ENCODE measurements at regions not wholly inside any gene's neighbourhood (a gene's known extent, or its start where the extent isn't known, plus 50 kb on each side); places are given as distances from the start of the nearest gene placed in this dataset.

GRCh38 chr10:30158325-30158960 lies 99.1 kb upstream of the JCAD start:
- H3K9me2 ChIP-seq (ENCODE audit: insufficient read depth): 0 out of 2 replicates have a peak, but pooled peaks cover 11% of the 10 kb centered on the region
- no peak for DNase-seq (ENCODE audit: low spot score)
- no peaks in the 10 kb centered on the region for H3K4me1 ChIP-seq (ENCODE audit: insufficient read depth)
- no peak overlapping the region for H3K27ac ChIP-seq (ENCODE audit: low read depth)
- Mint-ChIP-seq H3K27ac (no peak overlapping the region), H3K36me3 (ENCODE audit: low read depth) (0 out of 3 replicates have a peak, but pooled peaks cover under 1% of the 10 kb centered on the region), H3K4me3 (no peak overlapping the region), H3K4me1 (peaks cover 6% of the 10 kb centered on the region; the same call in 2 of the 3 replicates), H3K9me3 (peaks cover 4% of the 10 kb centered on the region; the same call in 2 of the 3 replicates), H3K27me3 (ENCODE audit: insufficient read depth, low read depth, poor library complexity) (no peaks in the 10 kb centered on the region)
- no peak for ATAC-seq
- no peak overlapping the region for H2AFZ ChIP-seq
- TF ChIP-seq CREB1 (CRISPR knock-in tag; IDR thresholded peaks at IDR 0.05; ENCODE audit: low read depth) (no peak), NANOG (IDR thresholded peaks at IDR 0.05; ENCODE audit: borderline replicate concordance) (no peak), JUNB (IDR thresholded peaks at IDR 0.05; ENCODE audit: unreplicated experiment) (no peak), CTCF (conservative IDR thresholded peaks at IDR 0.05; ENCODE audit: low read depth in 2 of 2) (no peak), POLR2AphosphoS5 (IDR thresholded peaks at IDR 0.05; ENCODE audit: low read depth) (no peak), STAT1 (IDR thresholded peaks at IDR 0.05; ENCODE audit: unreplicated experiment) (no peak), EZH2 (IDR thresholded peaks at IDR 0.05; ENCODE audit: low read depth, unreplicated experiment) (no peak), ZNF114 (CRISPR knock-in tag; IDR thresholded peaks at IDR 0.05) (no peak), ZNF331 (CRISPR knock-in tag; IDR thresholded peaks at IDR 0.05; ENCODE audit: low read depth) (no peak), EZH2phosphoT487 (IDR thresholded peaks at IDR 0.05; ENCODE audit: unreplicated experiment) (no peak)
- TF ChIP-seq, protein P1, sequence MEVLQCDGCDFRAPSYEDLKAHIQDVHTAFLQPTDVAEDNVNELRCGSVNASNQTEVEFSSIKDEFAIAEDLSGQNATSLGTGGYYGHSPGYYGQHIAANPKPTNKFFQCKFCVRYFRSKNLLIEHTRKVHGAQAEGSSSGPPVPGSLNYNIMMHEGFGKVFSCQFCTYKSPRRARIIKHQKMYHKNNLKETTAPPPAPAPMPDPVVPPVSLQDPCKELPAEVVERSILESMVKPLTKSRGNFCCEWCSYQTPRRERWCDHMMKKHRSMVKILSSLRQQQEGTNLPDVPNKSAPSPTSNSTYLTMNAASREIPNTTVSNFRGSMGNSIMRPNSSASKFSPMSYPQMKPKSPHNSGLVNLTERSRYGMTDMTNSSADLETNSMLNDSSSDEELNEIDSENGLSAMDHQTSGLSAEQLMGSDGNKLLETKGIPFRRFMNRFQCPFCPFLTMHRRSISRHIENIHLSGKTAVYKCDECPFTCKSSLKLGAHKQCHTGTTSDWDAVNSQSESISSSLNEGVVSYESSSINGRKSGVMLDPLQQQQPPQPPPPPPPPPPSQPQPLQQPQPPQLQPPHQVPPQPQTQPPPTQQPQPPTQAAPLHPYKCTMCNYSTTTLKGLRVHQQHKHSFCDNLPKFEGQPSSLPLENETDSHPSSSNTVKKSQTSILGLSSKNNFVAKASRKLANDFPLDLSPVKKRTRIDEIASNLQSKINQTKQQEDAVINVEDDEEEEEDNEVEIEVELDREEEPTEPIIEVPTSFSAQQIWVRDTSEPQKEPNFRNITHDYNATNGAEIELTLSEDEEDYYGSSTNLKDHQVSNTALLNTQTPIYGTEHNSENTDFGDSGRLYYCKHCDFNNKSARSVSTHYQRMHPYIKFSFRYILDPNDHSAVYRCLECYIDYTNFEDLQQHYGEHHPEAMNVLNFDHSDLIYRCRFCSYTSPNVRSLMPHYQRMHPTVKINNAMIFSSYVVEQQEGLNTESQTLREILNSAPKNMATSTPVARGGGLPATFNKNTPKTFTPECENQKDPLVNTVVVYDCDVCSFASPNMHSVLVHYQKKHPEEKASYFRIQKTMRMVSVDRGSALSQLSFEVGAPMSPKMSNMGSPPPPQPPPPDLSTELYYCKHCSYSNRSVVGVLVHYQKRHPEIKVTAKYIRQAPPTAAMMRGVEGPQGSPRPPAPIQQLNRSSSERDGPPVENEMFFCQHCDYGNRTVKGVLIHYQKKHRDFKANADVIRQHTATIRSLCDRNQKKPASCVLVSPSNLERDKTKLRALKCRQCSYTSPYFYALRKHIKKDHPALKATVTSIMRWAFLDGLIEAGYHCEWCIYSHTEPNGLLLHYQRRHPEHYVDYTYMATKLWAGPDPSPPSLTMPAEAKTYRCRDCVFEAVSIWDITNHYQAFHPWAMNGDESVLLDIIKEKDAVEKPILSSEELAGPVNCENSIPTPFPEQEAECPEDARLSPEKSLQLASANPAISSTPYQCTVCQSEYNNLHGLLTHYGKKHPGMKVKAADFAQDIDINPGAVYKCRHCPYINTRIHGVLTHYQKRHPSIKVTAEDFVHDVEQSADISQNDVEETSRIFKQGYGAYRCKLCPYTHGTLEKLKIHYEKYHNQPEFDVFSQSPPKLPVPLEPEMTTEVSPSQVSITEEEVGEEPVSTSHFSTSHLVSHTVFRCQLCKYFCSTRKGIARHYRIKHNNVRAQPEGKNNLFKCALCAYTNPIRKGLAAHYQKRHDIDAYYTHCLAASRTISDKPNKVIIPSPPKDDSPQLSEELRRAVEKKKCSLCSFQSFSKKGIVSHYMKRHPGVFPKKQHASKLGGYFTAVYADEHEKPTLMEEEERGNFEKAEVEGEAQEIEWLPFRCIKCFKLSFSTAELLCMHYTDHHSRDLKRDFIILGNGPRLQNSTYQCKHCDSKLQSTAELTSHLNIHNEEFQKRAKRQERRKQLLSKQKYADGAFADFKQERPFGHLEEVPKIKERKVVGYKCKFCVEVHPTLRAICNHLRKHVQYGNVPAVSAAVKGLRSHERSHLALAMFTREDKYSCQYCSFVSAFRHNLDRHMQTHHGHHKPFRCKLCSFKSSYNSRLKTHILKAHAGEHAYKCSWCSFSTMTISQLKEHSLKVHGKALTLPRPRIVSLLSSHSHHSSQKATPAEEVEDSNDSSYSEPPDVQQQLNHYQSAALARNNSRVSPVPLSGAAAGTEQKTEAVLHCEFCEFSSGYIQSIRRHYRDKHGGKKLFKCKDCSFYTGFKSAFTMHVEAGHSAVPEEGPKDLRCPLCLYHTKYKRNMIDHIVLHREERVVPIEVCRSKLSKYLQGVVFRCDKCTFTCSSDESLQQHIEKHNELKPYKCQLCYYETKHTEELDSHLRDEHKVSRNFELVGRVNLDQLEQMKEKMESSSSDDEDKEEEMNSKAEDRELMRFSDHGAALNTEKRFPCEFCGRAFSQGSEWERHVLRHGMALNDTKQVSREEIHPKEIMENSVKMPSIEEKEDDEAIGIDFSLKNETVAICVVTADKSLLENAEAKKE (CRISPR knock-in tag; IDR thresholded peaks at IDR 0.05): no peak
- TF ChIP-seq, protein P2, sequence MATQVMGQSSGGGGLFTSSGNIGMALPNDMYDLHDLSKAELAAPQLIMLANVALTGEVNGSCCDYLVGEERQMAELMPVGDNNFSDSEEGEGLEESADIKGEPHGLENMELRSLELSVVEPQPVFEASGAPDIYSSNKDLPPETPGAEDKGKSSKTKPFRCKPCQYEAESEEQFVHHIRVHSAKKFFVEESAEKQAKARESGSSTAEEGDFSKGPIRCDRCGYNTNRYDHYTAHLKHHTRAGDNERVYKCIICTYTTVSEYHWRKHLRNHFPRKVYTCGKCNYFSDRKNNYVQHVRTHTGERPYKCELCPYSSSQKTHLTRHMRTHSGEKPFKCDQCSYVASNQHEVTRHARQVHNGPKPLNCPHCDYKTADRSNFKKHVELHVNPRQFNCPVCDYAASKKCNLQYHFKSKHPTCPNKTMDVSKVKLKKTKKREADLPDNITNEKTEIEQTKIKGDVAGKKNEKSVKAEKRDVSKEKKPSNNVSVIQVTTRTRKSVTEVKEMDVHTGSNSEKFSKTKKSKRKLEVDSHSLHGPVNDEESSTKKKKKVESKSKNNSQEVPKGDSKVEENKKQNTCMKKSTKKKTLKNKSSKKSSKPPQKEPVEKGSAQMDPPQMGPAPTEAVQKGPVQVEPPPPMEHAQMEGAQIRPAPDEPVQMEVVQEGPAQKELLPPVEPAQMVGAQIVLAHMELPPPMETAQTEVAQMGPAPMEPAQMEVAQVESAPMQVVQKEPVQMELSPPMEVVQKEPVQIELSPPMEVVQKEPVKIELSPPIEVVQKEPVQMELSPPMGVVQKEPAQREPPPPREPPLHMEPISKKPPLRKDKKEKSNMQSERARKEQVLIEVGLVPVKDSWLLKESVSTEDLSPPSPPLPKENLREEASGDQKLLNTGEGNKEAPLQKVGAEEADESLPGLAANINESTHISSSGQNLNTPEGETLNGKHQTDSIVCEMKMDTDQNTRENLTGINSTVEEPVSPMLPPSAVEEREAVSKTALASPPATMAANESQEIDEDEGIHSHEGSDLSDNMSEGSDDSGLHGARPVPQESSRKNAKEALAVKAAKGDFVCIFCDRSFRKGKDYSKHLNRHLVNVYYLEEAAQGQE (IDR thresholded peaks at IDR 0.05; ENCODE audit: unreplicated experiment): no peak
- TF ChIP-seq, protein P3, sequence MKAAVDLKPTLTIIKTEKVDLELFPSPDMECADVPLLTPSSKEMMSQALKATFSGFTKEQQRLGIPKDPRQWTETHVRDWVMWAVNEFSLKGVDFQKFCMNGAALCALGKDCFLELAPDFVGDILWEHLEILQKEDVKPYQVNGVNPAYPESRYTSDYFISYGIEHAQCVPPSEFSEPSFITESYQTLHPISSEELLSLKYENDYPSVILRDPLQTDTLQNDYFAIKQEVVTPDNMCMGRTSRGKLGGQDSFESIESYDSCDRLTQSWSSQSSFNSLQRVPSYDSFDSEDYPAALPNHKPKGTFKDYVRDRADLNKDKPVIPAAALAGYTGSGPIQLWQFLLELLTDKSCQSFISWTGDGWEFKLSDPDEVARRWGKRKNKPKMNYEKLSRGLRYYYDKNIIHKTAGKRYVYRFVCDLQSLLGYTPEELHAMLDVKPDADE (IDR thresholded peaks at IDR 0.05): no peak
- no peak overlapping the region for H3K4me3 ChIP-seq
- H3K36me3 ChIP-seq (ENCODE audit: insufficient read depth): no peaks in the 10 kb centered on the region
- H3K4me2 ChIP-seq: no peak overlapping the region
- no peaks in the 10 kb centered on the region for H3K79me2 ChIP-seq (replicated peaks; ENCODE audit: insufficient read depth)
- H3F3A ChIP-seq (replicated peaks; ENCODE audit: low read depth): no peaks in the 10 kb centered on the region
- no peaks in the 10 kb centered on the region for H4K20me1 ChIP-seq (replicated peaks; ENCODE audit: insufficient read depth)
- H3K27me3 ChIP-seq (ENCODE audit: insufficient read depth): no peaks in the 10 kb centered on the region

Measured in GM23338 (cell line).